Progenitor cell of endocrine pancreas (in vitro differentiated cells): ENCODE measurements at regions not wholly inside any gene's neighbourhood (a gene's known extent, or its start where the extent isn't known, plus 50 kb on each side); places are given as distances from the start of the nearest gene placed in this dataset.

Experiments used
- DNase-seq: peaks from one replicate; pipeline ENCODE4 v3.0.0; 2021; ENCODE audit warnings: low spot score; ENCODE audit not compliant: unreplicated experiment
- H3K27ac Mint-ChIP-seq: 2 replicates; pipeline ENCODE4 v1.8.0; 2021; ENCODE audit warnings: mild to moderate bottlenecking, moderate library complexity, mixed read lengths
- H3K27me3 Mint-ChIP-seq: 2 replicates; pipeline ENCODE4 v1.8.0; 2021; ENCODE audit warnings: mixed read lengths
- H3K36me3 Mint-ChIP-seq: 2 replicates; pipeline ENCODE4 v1.8.0; 2022; ENCODE audit warnings: mixed read lengths; ENCODE audit not compliant: insufficient read depth
- H3K4me1 Mint-ChIP-seq: 2 replicates; pipeline ENCODE4 v1.8.0; 2021; ENCODE audit warnings: low read depth, mixed read lengths
- H3K4me3 Mint-ChIP-seq: 2 replicates; pipeline ENCODE4 v1.8.0; 2021; ENCODE audit warnings: low read depth, mild to moderate bottlenecking, moderate library complexity, mixed read lengths
- H3K9me3 Mint-ChIP-seq: 2 replicates; pipeline ENCODE4 v1.8.0; 2021; ENCODE audit warnings: low read depth, mixed read lengths
- TF ChIP-seq, protein P1 (sequence below): fragments of 200-600 bp; sonication (generic); IDR thresholded peaks from one replicate; pipeline ENCODE4 v1.5.0; 2021; ENCODE audit warnings: antibody characterized with exemption, mild to moderate bottlenecking; ENCODE audit not compliant: unreplicated experiment

GRCh38 chr3:197445896-197446699 lies 109.7 kb downstream of the BDH1 start:
- Mint-ChIP-seq H3K4me3 (no peak overlapping the region), H3K27ac (no peak overlapping the region), H3K4me1 (peaks cover 4% of the 10 kb centered on the region), H3K27me3 (peaks cover 28% of the 10 kb centered on the region), H3K9me3 (no peaks in the 10 kb centered on the region), H3K36me3 (no peaks in the 10 kb centered on the region)
- TF ChIP-seq, protein P1, sequence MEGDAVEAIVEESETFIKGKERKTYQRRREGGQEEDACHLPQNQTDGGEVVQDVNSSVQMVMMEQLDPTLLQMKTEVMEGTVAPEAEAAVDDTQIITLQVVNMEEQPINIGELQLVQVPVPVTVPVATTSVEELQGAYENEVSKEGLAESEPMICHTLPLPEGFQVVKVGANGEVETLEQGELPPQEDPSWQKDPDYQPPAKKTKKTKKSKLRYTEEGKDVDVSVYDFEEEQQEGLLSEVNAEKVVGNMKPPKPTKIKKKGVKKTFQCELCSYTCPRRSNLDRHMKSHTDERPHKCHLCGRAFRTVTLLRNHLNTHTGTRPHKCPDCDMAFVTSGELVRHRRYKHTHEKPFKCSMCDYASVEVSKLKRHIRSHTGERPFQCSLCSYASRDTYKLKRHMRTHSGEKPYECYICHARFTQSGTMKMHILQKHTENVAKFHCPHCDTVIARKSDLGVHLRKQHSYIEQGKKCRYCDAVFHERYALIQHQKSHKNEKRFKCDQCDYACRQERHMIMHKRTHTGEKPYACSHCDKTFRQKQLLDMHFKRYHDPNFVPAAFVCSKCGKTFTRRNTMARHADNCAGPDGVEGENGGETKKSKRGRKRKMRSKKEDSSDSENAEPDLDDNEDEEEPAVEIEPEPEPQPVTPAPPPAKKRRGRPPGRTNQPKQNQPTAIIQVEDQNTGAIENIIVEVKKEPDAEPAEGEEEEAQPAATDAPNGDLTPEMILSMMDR, result no peak
- DNase-seq, result no peak

- Mint-ChIP-seq H3K27me3 (peaks cover 28% of the 10 kb centered on the region), H3K4me1 (peaks cover 10% of the 10 kb centered on the region), H3K4me3 (no peak overlapping the region), H3K27ac (no peak overlapping the region), H3K36me3 (no peaks in the 10 kb centered on the region), H3K9me3 (no peaks in the 10 kb centered on the region)
- TF ChIP-seq, protein P1, result no peak
- no peak for DNase-seq
These were observed 110.9 kb downstream of the BDH1 start for GRCh38 chr3:197444793-197445379.

- Mint-ChIP-seq H3K27me3 (peaks cover 30% of the 10 kb centered on the region), H3K27ac (no peak overlapping the region), H3K9me3 (no peaks in the 10 kb centered on the region), H3K4me1 (peaks cover 10% of the 10 kb centered on the region), H3K36me3 (no peaks in the 10 kb centered on the region), H3K4me3 (no peak overlapping the region)
- TF ChIP-seq, protein P1, result no peak
- no peak for DNase-seq
These were observed 112.3 kb downstream of the BDH1 start for GRCh38 chr3:197443506-197443905.

GRCh38 chr3:197440717-197441303 lies 115.0 kb downstream of the BDH1 start:
- Mint-ChIP-seq H3K27me3 (peaks cover 28% of the 10 kb centered on the region), H3K9me3 (no peaks in the 10 kb centered on the region), H3K36me3 (no peaks in the 10 kb centered on the region), H3K4me1 (peaks cover 10% of the 10 kb centered on the region), H3K4me3 (no peak overlapping the region), H3K27ac (no peak overlapping the region)
- DNase-seq, result no peak
- TF ChIP-seq, protein P1, result no peak

DNA sequence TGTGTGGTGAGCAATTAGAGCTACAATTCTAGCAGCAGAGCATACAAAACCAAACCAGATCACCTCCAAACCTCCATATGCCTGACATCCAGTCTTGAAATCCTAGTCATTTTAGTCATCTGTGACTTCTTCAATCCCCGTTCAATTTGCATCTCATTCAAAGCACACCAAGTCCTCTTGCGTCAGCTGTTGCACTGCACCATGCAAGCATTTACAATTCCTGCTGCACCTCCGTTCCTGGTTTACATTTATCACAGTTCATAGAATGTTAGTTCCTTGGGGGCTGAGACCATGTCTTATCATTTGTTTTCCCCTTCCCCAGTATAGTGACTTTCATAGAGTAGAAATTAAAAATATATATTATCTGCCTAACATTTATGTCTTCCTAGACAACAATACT lies 116.9 kb downstream of the BDH1 start:
- Mint-ChIP-seq H3K27me3 (peaks cover 32% of the 10 kb centered on the region), H3K27ac (no peak overlapping the region), H3K4me3 (no peak overlapping the region), H3K36me3 (no peaks in the 10 kb centered on the region), H3K4me1 (peaks cover 10% of the 10 kb centered on the region), H3K9me3 (peaks cover 3% of the 10 kb centered on the region)
- TF ChIP-seq, protein P1, result no peak
- no peak for DNase-seq
